HG03558 (cell line): ENCODE measurements at regions not wholly inside any gene's neighbourhood (a gene's known extent, or its start where the extent isn't known, plus 50 kb on each side); places are given as distances from the start of the nearest gene placed in this dataset.

Source experiments
- ATAC-seq: cut with Tn5 transposase; IDR thresholded peaks from one replicate; pipeline ENCODE4 v1.9.1; 2021; ENCODE audit warnings: moderate number of reproducible peaks; ENCODE audit not compliant: unreplicated experiment; ENCODE audit errors: extremely low read depth

- ATAC-seq = no peak
Measured at GRCh38 chr6:21902628-21903169, 309.1 kb downstream of the SOX4 start.

GRCh38 chr6:21905531-21905930 is 312.0 kb downstream of the SOX4 start:
- ATAC-seq = no peak

GRCh38 chr6:21906826-21907225 is 313.3 kb downstream of the SOX4 start:
- no peak for ATAC-seq

GRCh38 chr6:21907291-21907690 is 313.7 kb downstream of the SOX4 start:
- ATAC-seq = no peak

- ATAC-seq = no peak
Measured at GRCh38 chr6:21908161-21908848, 314.8 kb downstream of the SOX4 start.

GRCh38 chr6:21909321-21909720 is 315.8 kb downstream of the SOX4 start:
- ATAC-seq = no peak

- ATAC-seq = no peak
Measured at GRCh38 chr6:21911208-21911607, 317.7 kb downstream of the SOX4 start.

- ATAC-seq = no peak
Measured at GRCh38 chr6:21912151-21912832, 318.7 kb downstream of the SOX4 start.

- ATAC-seq = no peak
Measured at GRCh38 chr6:21914121-21914973, 320.8 kb downstream of the SOX4 start.

GRCh38 chr6:21915707-21916260 is 322.2 kb downstream of the SOX4 start:
- ATAC-seq = no peak

GRCh38 chr6:21918041-21918440 is 324.5 kb downstream of the SOX4 start:
- ATAC-seq = no peak

- no peak for ATAC-seq
Measured at GRCh38 chr6:21918666-21919065, 325.1 kb downstream of the SOX4 start.

- ATAC-seq = no peak
Measured at GRCh38 chr6:21922086-21922485, 328.5 kb downstream of the SOX4 start.

- ATAC-seq = no peak
Measured at GRCh38 chr6:21924002-21924401, 330.5 kb downstream of the SOX4 start.

- ATAC-seq = no peak
Measured at GRCh38 chr6:21928827-21929226, 335.3 kb downstream of the SOX4 start.

- ATAC-seq = no peak
Measured at GRCh38 chr6:21931641-21932335, 338.2 kb downstream of the SOX4 start.

GRCh38 chr6:21933351-21933750 is 339.8 kb downstream of the SOX4 start:
- ATAC-seq = no peak

- no peak for ATAC-seq
Measured at GRCh38 chr6:21935142-21935541, 341.6 kb downstream of the SOX4 start.

- no peak for ATAC-seq
Measured at GRCh38 chr6:21935561-21936028, 342.0 kb downstream of the SOX4 start.

- no peak for ATAC-seq
Measured at GRCh38 chr6:21937466-21937865, 343.9 kb downstream of the SOX4 start.
